Right cardiac atrium (tissue), 5 donors: ENCODE measurements at regions not wholly inside any gene's neighbourhood (a gene's known extent, or its start where the extent isn't known, plus 50 kb on each side); places are given as distances from the start of the nearest gene placed in this dataset.

Experiments
- ATAC-seq, 2 donors: fragments of 200-7000 bp; cut with Tn5 transposase; one replicate each; pipeline versions ENCODE4 v1.8.0 to v1.9.1; 2020; ENCODE audit warnings: moderate library complexity in 2 of 2, mild to moderate bottlenecking in 1 of 2
- DNase-seq, 3 donors: peaks; one replicate each; pipeline ENCODE4 v3.0.0-alpha.2; 2020
- H3K27ac ChIP-seq: one replicate; pipeline ENCODE4 v1.5.1; 2013; ENCODE audit warnings: mild to moderate bottlenecking, low read length, control low read depth, moderate library complexity
- H3K27me3 ChIP-seq: one replicate; pipeline ENCODE4 v1.6.1; 2013; ENCODE audit not compliant: control insufficient read depth, insufficient read depth
- H3K4me1 ChIP-seq: one replicate; pipeline ENCODE4 v1.6.1; 2013; ENCODE audit warnings: low read length; ENCODE audit not compliant: control insufficient read depth, insufficient read depth
- H3K4me3 ChIP-seq: one replicate; pipeline ENCODE4 v1.5.1; 2013; ENCODE audit warnings: low read length, control low read depth
- H3K9me3 ChIP-seq: one replicate; pipeline ENCODE4 v1.6.1; 2013; ENCODE audit warnings: low read length; ENCODE audit not compliant: control insufficient read depth
- WGBS: extraction: QIAGEN DNeasy Blood & Tissue Kit; methylation state at CpG from one replicate; pipeline ENCODE4 v1.1.7; 2013; 5-methylcytosine and 5-hydroxymethylcytosine counted together
- intact Hi-C, 4 donors: fragments of 100-400 bp; cut with DNase I; formaldehyde crosslinking; loops; one replicate each; pipeline versions ENCODE4 v1.11.0 to v1.14.0; 2022 to 2023
- donor health status: healthy with polysubstance abuse.
- donor health status: DM: no; HTN: yes; CAD: no.
- donor health status: DM: no; HTN: no; CAD: no.
- donor health status: DM: no; HTN: yes; CAD: no; lungs with severe emphysema.
- donor health status: DM: yes; HTN: yes; CAD: no.

GRCh38 chr1:30425046-30425445 is 298.3 kb downstream of the MATN1 start:
- WGBS, result 71% methylated on average over 4 of the region's 4 CpGs
- DNase-seq (no peak), ATAC-seq (no peak)
- Histone ChIP-seq H3K27ac (no peak overlapping the region), H3K27me3 (no peaks in the 10 kb centered on the region), H3K9me3 (peaks cover 5% of the 10 kb centered on the region), H3K4me1 (no peaks in the 10 kb centered on the region), H3K4me3 (no peak overlapping the region)
- intact Hi-C loops, result no loop called here

GRCh38 chr1:30423570-30423969 is 299.8 kb downstream of the MATN1 start:
- H3K4me3 ChIP-seq, result no peak overlapping the region
- no peaks in the 10 kb centered on the region for H3K27me3 ChIP-seq
- ATAC-seq (no peak), DNase-seq (no peak)
- intact Hi-C loops, result no loop called here
- H3K4me1 ChIP-seq, result no peaks in the 10 kb centered on the region
- WGBS, result 73% methylated on average over 3 of the region's 3 CpGs
- H3K27ac ChIP-seq, result no peak overlapping the region
- peaks cover 5% of the 10 kb centered on the region for H3K9me3 ChIP-seq

DNA sequence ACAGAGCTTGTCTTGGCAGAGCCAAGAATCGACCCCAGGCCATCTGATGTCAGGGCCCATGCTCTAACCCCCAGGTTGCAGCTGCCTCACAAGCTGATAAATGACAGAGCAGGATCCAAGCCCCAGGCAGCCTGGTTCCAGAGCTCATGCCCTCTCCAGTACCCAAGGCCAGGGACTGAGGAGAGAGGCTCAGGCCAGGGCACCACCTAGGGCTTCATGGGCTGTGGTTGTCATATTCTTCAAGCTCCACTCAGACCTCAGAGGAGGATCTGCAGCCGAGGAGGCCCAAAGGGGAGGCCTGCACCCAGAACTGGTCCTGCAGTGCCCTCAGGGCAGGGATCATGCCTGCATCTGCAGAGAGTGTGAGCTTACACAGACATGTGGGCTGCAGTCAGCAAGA is 301.1 kb downstream of the MATN1 start:
- Histone ChIP-seq H3K4me3 (no peak overlapping the region), H3K27ac (no peak overlapping the region), H3K4me1 (no peaks in the 10 kb centered on the region), H3K27me3 (no peaks in the 10 kb centered on the region), H3K9me3 (peaks cover 1% of the 10 kb centered on the region)
- ATAC-seq, result no peak
- intact Hi-C loops, result no loop called here
- no peak for DNase-seq
- 54% methylated on average over 2 of the region's 2 CpGs for WGBS

DNA sequence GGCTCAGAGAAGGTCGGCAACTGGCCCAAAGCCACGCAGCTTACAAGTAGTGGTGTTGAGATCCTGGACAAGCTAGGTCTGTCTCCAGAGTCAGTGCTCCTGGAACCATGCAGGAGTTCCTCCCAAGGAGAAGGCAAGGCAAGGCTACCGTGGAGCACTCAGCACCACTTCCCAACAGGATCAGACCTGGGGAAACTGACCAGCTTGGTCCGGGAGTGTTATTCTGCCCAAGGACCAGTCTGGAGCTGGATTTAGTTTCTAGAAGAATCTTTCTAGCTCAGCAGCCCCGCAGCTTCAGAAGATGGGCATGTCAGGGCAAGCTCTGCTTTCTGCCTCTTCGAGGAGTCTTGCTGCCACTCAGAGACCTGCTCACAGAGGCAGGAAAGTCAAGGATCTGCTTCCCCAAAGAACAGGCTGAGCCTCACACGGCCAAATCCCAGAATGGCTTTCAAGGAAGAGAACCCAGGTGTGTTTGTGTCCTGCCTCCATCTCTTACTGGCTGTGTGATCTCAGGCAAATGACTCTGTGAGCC is 302.8 kb downstream of the MATN1 start:
- no peak for DNase-seq
- Histone ChIP-seq H3K27ac (no peak overlapping the region), H3K27me3 (no peaks in the 10 kb centered on the region), H3K9me3 (no peaks in the 10 kb centered on the region), H3K4me1 (no peaks in the 10 kb centered on the region), H3K4me3 (no peak overlapping the region)
- WGBS, result 77% methylated on average over 7 of the region's 7 CpGs
- no peak for ATAC-seq
- intact Hi-C loops, result no loop called here

DNA sequence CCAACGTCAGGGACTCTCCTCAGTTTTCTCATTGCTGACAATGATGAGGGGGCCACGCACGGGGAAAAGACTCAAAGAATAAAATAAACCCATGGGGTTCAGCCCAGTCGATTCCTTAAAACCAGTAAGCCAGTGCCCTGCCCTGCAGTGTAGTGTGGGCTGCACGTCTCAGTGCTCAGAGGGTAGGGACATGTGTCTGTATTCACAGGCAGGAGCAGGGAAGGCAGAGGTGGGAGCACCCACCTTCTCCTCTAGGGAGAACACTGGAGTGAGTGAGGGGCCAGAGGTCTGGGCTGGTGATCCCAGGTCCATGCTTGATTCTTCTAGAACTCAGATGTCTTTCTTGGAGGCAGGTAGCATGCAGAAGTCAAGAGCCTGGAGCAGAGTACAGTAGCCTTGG is 303.6 kb downstream of the MATN1 start:
- no peak overlapping the region for H3K27ac ChIP-seq
- no peak overlapping the region for H3K4me3 ChIP-seq
- H3K27me3 ChIP-seq, result no peaks in the 10 kb centered on the region
- H3K4me1 ChIP-seq, result no peaks in the 10 kb centered on the region
- intact Hi-C loops, result no loop called here
- DNase-seq (no peak), ATAC-seq (no peak)
- 77% methylated on average over 5 of the region's 5 CpGs for WGBS
- no peaks in the 10 kb centered on the region for H3K9me3 ChIP-seq

GRCh38 chr1:30418939-30419720 is 304.3 kb downstream of the MATN1 start:
- no peak overlapping the region for H3K4me3 ChIP-seq
- intact Hi-C loops, result no loop called here
- DNase-seq (no peak), ATAC-seq (no peak)
- 84% methylated on average over 7 of the region's 7 CpGs for WGBS
- H3K9me3 ChIP-seq, result no peaks in the 10 kb centered on the region
- H3K4me1 ChIP-seq, result no peaks in the 10 kb centered on the region
- H3K27me3 ChIP-seq, result no peaks in the 10 kb centered on the region
- no peak overlapping the region for H3K27ac ChIP-seq

GRCh38 chr1:30418061-30418938 is 305.1 kb downstream of the MATN1 start:
- H3K4me1 ChIP-seq, result no peaks in the 10 kb centered on the region
- intact Hi-C loops, result no loop called here
- DNase-seq, result no peak
- no peaks in the 10 kb centered on the region for H3K27me3 ChIP-seq
- ATAC-seq, result no peak
- H3K9me3 ChIP-seq, result no peaks in the 10 kb centered on the region
- no peak overlapping the region for H3K4me3 ChIP-seq
- H3K27ac ChIP-seq, result no peak overlapping the region
- 66% methylated on average over 10 of the region's 10 CpGs for WGBS

DNA sequence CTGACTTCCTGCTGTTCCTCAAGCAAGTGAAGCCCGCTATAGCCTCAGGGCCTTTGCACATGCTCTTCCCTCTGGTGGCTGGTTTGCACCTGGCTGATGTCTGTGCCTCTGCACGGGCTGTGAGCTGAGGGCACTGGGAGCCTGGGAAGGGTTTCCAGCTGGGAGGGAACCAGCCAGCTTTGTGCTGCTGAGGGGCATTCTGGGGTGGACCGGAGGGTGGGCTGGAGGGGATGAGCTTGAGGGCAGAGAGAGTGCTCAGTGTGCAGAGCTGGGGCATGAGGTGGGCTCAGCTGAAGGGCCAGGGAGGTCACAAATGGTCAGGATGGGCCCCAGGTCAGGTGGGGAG is 305.7 kb downstream of the MATN1 start:
- DNase-seq (no peak), ATAC-seq (no peak)
- Histone ChIP-seq H3K4me3 (no peak overlapping the region), H3K27me3 (no peaks in the 10 kb centered on the region), H3K4me1 (no peaks in the 10 kb centered on the region), H3K9me3 (no peaks in the 10 kb centered on the region), H3K27ac (no peak overlapping the region)
- intact Hi-C loops, result no loop called here
- WGBS, result 86% methylated on average over 3 of the region's 3 CpGs

DNA sequence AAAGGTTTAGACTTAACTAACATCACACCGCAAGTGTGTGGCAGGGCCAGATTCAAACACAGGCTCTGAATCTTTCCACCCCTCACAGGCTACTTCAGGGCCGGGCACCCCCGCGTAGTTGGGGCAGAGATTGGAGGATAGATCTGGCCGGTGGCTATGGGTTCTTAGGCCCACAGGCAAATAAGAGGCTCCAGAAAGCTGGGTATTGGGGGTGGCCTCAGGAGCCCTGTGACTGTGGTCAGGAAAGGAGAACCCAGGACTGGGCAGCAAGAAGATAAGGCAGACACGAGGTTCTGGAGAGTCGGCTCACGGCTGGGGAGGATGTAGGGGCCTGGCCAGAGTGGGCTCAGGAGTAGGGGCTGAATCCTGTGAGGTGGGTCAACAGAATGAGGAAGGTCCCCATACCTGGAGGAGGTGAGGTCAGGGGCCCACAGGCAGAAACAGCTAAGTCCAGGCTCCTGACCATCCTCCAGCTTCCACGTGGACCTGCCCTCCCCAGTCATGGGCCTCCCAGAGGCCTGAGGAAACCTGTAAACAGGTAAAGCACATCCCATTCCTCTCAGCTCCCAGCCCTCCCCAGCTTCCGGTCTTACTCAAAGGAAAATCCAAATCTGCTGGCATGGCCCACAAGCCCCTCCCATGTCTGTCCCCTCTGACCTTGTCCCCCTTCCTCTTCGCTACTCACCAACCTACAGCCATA is 306.2 kb downstream of the MATN1 start:
- no peaks in the 10 kb centered on the region for H3K4me1 ChIP-seq
- no peaks in the 10 kb centered on the region for H3K9me3 ChIP-seq
- no peak overlapping the region for H3K27ac ChIP-seq
- no peak overlapping the region for H3K4me3 ChIP-seq
- DNase-seq, result no peak
- intact Hi-C loops, result no loop called here
- 84% methylated on average over 11 of the region's 11 CpGs for WGBS
- no peak for ATAC-seq
- no peaks in the 10 kb centered on the region for H3K27me3 ChIP-seq

DNA sequence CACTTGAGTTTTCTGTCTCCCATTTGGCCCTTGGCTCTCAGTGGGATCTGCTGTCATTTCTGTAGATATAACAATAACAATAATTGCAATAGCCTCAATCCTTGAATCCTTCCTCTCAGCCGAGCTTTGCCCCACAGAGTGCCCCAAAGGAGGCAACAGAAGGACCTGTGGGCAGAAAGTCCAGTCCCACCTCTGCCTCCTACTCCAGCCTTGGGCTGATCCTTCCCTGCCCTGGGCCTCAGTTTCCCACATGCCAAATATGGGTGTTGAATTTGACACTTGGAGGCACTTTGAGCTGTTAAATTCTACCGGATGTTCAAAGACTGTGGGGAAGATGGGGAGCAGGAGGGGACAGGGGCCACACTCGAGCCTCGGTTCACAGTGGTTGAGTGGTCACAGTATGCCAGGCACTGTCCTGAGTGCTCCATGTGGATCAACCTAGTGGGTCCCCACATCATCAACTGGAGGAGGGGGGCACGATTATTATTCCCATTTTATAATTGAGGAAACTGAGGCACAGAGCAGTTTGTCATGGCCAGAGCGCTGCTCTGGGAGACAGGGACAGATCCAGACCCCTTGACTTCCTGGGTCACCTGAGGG is 307.1 kb downstream of the MATN1 start:
- H3K9me3 ChIP-seq, result no peaks in the 10 kb centered on the region
- H3K4me1 ChIP-seq, result no peaks in the 10 kb centered on the region
- intact Hi-C loops, result no loop called here
- H3K27me3 ChIP-seq, result no peaks in the 10 kb centered on the region
- no peak overlapping the region for H3K4me3 ChIP-seq
- no peak overlapping the region for H3K27ac ChIP-seq
- WGBS, result 76% methylated on average over 6 of the region's 6 CpGs
- no peak for DNase-seq
- no peak for ATAC-seq
